HL-60 (cell line): ENCODE measurements at regions not wholly inside any gene's neighbourhood (a gene's known extent, or its start where the extent isn't known, plus 50 kb on each side); places are given as distances from the start of the nearest gene placed in this dataset.

Experiments
- CTCF ChIP-seq: IDR thresholded peaks from one replicate; pipeline ENCODE4 v1.5.1; 2011; ENCODE audit warnings: low read length, control low read depth, inconsistent platforms; ENCODE audit not compliant: insufficient read depth
- POLR2AphosphoS5 ChIP-seq: IDR thresholded peaks from 2 replicates; pipeline ENCODE4 v1.6.1; 2012; ENCODE audit warnings: low read depth

DNA sequence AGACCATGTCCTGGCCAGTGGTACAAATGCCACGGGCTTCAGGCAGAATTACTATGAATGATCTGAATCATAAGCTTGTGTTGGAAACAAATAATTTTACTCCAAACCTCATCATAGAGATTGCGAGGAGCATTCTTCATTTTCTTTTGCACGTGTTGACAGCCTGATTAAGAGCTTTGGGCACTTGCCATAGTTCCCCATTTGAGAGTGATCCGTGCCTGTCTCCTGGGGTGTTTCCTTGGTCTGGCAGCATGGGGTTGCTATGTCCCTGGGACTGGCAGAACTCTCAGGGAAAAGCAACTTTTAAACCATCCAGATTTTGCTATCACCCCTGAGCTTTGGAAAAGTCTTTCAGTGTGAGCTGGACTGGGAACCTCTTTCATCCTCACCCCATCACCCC lies 54.3 kb upstream of the KCNJ6 start:
- TF ChIP-seq POLR2AphosphoS5 (no peak), CTCF (no peak)
